ENCODE measurements at regions not wholly inside any gene's neighbourhood (a gene's known extent, or its start where the extent isn't known, plus 50 kb on each side); places are given as distances from the start of the nearest gene placed in this dataset.

GRCh38 chr4:8740666-8741395 is 130.8 kb downstream of the HMX1 start:
- TF ChIP-seq CREB5 (CRISPR knock-in tag; IDR thresholded peaks at IDR 0.05; ENCODE audit: low read depth) (no peak), ESRRG (CRISPR knock-in tag; IDR thresholded peaks at IDR 0.05) (no peak), RARB (CRISPR knock-in tag; IDR thresholded peaks at IDR 0.05) (no peak), ZNF70 (CRISPR knock-in tag; IDR thresholded peaks at IDR 0.05) (no peak), CSDC2 (CRISPR knock-in tag; IDR thresholded peaks at IDR 0.05) (no peak), TOX (CRISPR knock-in tag; IDR thresholded peaks at IDR 0.05; ENCODE audit: borderline replicate concordance) (no peak), ARNTL (CRISPR knock-in tag; IDR thresholded peaks at IDR 0.05; ENCODE audit: borderline replicate concordance, low read depth) (no peak), CSRNP3 (CRISPR knock-in tag; IDR thresholded peaks at IDR 0.05) (no peak), PATZ1 (CRISPR knock-in tag; IDR thresholded peaks at IDR 0.05; ENCODE audit: borderline replicate concordance) (no peak), ZFP3 (CRISPR knock-in tag; IDR thresholded peaks at IDR 0.05) (no peak), ZFP30 (CRISPR knock-in tag; IDR thresholded peaks at IDR 0.05) (no peak), SNAI2 (CRISPR knock-in tag; IDR thresholded peaks at IDR 0.05) (no peak), ZNF565 (CRISPR knock-in tag; conservative IDR thresholded peaks at IDR 0.05; ENCODE audit: low read depth) (no peak), BACH2 (CRISPR knock-in tag; IDR thresholded peaks at IDR 0.05; ENCODE audit: borderline replicate concordance) (no peak)
